ENCODE measurements at regions not wholly inside any gene's neighbourhood (a gene's known extent, or its start where the extent isn't known, plus 50 kb on each side); places are given as distances from the start of the nearest gene placed in this dataset.

DNA sequence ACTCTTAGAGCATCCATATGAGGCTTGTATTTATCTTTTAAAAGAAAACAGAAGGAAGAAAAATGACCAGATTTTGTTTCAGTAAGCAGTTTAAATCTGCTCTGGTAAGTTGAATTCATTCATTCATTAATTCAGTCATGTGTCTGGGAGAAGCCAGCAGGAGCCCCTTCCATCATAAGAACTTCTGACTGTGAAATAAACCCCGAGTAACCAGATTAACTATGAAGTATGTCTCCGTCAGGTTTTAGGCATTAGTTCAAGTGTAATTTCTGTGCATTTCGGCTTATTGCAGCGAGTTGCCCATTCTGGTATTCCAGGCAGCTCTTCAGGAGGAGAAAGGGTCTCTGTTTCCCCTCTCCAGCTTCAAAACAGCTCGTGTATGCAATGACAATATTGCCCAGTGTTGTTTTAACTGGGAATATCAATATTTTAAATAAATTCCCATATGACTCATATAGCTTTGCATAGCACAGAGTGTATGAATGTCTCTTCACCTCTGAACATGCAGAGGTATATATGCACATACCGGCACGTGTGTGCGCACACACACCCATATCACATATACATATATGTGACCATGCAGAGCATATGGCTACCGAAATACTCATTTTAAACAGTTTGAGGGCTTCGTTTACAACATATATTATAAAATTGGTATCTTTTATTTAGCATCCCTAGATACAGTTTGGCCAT, 255.3 kb downstream of the BCOR start:
- ATAC-seq (ENCODE audit: low read depth) (no peak), DNase-seq (no peak)
- H3K27me3 Mint-ChIP-seq, result peaks cover 12% of the 10 kb centered on the region
- TF ChIP-seq, protein P1, sequence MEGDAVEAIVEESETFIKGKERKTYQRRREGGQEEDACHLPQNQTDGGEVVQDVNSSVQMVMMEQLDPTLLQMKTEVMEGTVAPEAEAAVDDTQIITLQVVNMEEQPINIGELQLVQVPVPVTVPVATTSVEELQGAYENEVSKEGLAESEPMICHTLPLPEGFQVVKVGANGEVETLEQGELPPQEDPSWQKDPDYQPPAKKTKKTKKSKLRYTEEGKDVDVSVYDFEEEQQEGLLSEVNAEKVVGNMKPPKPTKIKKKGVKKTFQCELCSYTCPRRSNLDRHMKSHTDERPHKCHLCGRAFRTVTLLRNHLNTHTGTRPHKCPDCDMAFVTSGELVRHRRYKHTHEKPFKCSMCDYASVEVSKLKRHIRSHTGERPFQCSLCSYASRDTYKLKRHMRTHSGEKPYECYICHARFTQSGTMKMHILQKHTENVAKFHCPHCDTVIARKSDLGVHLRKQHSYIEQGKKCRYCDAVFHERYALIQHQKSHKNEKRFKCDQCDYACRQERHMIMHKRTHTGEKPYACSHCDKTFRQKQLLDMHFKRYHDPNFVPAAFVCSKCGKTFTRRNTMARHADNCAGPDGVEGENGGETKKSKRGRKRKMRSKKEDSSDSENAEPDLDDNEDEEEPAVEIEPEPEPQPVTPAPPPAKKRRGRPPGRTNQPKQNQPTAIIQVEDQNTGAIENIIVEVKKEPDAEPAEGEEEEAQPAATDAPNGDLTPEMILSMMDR (IDR thresholded peaks at IDR 0.05), result no peak
- no peaks in the 10 kb centered on the region for H3K9me3 Mint-ChIP-seq
- H3K36me3 Mint-ChIP-seq (ENCODE audit: low read depth), result no peaks in the 10 kb centered on the region
- POLR2A ChIA-PET, result interaction anchor here (0.6 kb wide), 1 partner anchor 246 kb away, joined by 4 read pairs; no protein-coding TSS in a partner anchor
- CTCF ChIA-PET, result no interaction called here
- no peak overlapping the region for H3K27ac Mint-ChIP-seq
- no peaks in the 10 kb centered on the region for H3K4me1 Mint-ChIP-seq
- no peak overlapping the region for H3K4me3 Mint-ChIP-seq
- intact Hi-C loops (cut with micrococcal nuclease), result no loop called here

DNA sequence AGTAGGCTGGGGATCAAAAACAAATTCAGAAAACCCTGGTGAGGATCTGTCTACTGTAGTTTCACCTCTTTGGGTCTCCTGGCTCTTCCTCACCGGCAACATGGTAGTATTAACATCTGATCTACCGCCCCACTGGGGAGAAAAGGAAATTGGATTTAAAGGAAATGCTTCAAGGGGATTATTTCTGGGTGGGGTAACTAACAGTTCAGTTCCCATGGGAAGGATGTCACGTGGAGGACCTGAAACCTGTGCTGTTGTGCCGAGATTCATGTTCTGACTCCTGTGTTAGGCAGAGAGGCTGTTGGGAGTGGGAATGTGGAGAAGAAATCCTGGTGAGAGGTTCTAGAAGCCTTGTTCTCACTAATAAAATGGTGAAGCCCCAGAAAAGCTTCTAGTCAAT, 254.4 kb downstream of the BCOR start:
- ATAC-seq (ENCODE audit: low read depth) (no peak), DNase-seq (no peak)
- no peak overlapping the region for H3K4me3 Mint-ChIP-seq
- peaks cover 12% of the 10 kb centered on the region for H3K27me3 Mint-ChIP-seq
- no peak overlapping the region for H3K27ac Mint-ChIP-seq
- TF ChIP-seq, protein P1 (IDR thresholded peaks at IDR 0.05), result no peak
- ChIA-PET CTCF (no interaction called here), POLR2A (no interaction called here)
- no peaks in the 10 kb centered on the region for H3K9me3 Mint-ChIP-seq
- H3K4me1 Mint-ChIP-seq, result no peaks in the 10 kb centered on the region
- intact Hi-C loops (cut with micrococcal nuclease), result no loop called here
- no peaks in the 10 kb centered on the region for H3K36me3 Mint-ChIP-seq (ENCODE audit: low read depth)

DNA sequence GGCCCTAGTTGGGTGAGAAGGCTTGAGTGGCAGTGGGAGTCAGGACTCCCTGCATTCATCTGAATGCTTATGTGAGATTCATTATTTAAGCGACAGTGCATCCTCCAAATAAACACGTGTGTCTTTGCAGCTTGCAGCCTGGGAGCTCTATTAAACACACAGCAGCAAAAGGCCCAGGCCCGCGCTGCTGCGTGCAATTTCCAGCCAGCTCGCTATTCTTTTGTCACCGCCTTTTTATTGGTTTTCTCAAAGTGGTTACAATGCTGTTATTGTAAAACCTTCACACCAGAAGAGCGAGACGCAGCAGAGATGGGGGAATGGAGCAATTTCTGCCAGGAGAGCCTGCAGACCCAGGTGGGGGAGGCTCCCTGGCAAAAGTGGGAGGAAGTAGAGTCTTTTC, 252.5 kb downstream of the BCOR start:
- TF ChIP-seq, protein P1 (IDR thresholded peaks at IDR 0.05), result no peak
- Mint-ChIP-seq H3K4me3 (no peak overlapping the region), H3K36me3 (ENCODE audit: low read depth) (no peaks in the 10 kb centered on the region), H3K27me3 (peaks cover 7% of the 10 kb centered on the region), H3K9me3 (no peaks in the 10 kb centered on the region), H3K27ac (no peak overlapping the region), H3K4me1 (no peaks in the 10 kb centered on the region)
- no peak for ATAC-seq (ENCODE audit: low read depth)
- intact Hi-C loops (cut with micrococcal nuclease), result no loop called here
- POLR2A ChIA-PET, result interaction anchor here (0.6 kb wide), 1 partner anchor 1240 kb away, joined by 5 read pairs; no protein-coding TSS in a partner anchor
- CTCF ChIA-PET, result no interaction called here
- DNase-seq, result no peak

DNA sequence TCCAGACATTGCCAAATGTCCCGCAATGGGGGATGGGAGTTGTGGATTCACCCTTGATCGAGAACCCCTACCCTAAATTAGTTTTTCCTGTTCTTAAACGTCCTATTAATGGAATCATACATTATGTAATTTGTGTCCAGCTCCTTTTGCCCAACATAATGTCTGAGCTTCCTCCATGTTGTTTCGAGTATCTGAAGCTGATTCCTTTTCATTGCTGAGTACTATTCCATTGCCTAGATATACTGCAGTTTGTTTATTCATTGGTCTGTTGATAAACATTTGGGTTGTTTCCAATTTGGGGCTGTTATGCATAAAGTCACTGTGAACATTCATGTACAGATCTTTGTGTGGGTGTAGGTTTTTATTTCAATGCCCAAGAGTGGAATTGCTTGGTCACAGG, 251.3 kb downstream of the BCOR start:
- no peak for DNase-seq
- Mint-ChIP-seq H3K27ac (no peak overlapping the region), H3K4me3 (no peak overlapping the region), H3K9me3 (no peaks in the 10 kb centered on the region), H3K27me3 (peaks cover 5% of the 10 kb centered on the region), H3K4me1 (no peaks in the 10 kb centered on the region), H3K36me3 (ENCODE audit: low read depth) (no peaks in the 10 kb centered on the region)
- intact Hi-C loops (cut with micrococcal nuclease), result no loop called here
- TF ChIP-seq, protein P1 (IDR thresholded peaks at IDR 0.05), result no peak
- CTCF ChIA-PET, result no interaction called here
- POLR2A ChIA-PET, result no interaction called here
- ATAC-seq (ENCODE audit: low read depth), result no peak

DNA sequence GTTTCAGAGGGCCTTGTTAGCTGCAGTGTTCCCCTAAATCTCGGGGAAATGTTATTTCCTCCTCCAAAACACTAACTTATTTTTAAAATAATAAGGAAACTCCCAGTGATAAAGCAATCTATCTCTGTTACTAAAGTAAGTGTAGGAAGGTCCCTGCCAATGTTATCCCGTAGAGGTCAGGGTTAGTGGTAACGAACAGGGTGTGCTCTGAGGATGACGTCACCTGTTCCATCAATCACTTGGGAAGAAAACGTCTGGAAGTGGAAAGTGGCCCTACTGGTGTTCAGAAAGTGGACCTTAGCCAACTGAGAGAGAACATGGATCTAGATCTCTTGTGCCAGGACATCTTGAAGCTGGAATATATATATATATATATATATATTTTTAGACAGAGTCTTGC, 249.5 kb downstream of the BCOR start:
- Mint-ChIP-seq H3K27me3 (peaks cover 1% of the 10 kb centered on the region), H3K27ac (no peak overlapping the region), H3K36me3 (ENCODE audit: low read depth) (no peaks in the 10 kb centered on the region), H3K4me3 (no peak overlapping the region), H3K4me1 (peaks cover 5% of the 10 kb centered on the region), H3K9me3 (no peaks in the 10 kb centered on the region)
- ChIA-PET POLR2A (interaction anchor here (1.0 kb wide), 1 partner anchor 329 kb away, joined by 5 read pairs; no protein-coding TSS in a partner anchor), CTCF (no interaction called here)
- no peak for DNase-seq
- TF ChIP-seq, protein P1 (IDR thresholded peaks at IDR 0.05), result no peak
- intact Hi-C loops (cut with micrococcal nuclease), result no loop called here
- no peak for ATAC-seq (ENCODE audit: low read depth)
